ENCODE measurements at regions not wholly inside any gene's neighbourhood (a gene's known extent, or its start where the extent isn't known, plus 50 kb on each side); places are given as distances from the start of the nearest gene placed in this dataset.
"Not testable (repeated sequence)": the region's sequence is repeated elsewhere in the genome, so short reads cannot be mapped to it uniquely, and the experiment has no call there.

DNA sequence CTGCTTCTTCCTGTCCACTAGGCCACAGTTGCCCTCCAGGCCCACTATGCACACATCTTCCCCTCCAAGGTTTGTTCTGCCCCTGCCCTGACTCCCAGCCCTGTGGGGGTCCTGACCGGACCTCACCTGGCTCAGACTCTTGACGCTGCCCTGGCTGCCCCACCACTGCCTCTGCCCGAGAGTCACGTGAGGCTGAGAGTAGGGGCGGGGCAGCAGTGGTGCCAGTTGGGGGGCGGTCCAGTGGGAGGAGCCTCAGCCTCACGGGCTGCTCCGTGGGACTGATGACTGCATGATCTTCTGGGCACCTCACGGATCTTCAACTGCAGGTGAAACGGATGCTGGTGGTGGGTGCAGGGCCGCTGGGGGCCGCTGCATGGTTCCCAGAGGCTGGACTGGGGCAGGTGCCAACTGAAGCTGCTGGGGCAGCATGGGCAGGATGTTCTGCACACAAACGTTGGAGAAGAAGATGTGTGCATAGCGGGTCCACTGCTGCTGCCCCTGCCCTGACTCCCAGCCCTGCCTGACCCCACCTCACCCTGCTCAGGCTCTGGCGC is 77.6 kb downstream of the HHIPL2 start:
- not testable (repeated sequence) for DNase-seq (ENCODE audit: low spot score)

DNA sequence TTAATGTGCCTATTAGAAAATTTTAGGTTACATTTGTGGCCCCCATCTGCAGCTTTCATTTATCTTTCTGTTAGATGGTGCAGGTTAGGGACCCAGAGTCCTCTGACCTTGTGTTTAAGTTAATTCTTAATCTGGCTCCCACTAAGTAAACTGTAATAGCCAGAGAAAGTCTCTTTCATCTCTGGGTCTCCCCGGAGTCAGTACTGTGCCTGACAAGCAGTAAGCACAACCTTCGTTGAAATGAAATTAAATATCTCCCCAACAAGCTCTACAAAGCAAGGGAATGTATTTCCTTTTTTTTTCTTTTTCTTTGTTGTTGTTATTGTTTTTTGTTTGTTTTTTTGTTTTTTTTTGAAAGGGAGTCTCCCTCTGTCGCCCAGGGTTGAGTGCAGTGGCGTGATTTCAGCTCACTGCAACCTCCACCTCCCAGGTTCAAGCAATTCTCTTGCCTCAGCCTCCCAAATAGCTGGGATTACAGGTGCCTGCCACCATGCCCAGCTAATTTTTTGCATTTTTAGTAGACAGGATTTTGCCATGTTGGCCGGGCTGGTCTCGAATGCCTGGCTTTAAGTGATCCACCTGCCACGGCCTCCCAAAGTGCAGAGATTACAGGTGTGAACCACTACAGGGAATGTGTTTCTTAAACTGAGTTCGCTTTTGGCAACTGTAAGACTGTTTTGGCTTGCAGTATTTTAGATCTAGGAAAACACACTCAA is 81.6 kb downstream of the HHIPL2 start:
- no peak for DNase-seq (ENCODE audit: low spot score)

DNA sequence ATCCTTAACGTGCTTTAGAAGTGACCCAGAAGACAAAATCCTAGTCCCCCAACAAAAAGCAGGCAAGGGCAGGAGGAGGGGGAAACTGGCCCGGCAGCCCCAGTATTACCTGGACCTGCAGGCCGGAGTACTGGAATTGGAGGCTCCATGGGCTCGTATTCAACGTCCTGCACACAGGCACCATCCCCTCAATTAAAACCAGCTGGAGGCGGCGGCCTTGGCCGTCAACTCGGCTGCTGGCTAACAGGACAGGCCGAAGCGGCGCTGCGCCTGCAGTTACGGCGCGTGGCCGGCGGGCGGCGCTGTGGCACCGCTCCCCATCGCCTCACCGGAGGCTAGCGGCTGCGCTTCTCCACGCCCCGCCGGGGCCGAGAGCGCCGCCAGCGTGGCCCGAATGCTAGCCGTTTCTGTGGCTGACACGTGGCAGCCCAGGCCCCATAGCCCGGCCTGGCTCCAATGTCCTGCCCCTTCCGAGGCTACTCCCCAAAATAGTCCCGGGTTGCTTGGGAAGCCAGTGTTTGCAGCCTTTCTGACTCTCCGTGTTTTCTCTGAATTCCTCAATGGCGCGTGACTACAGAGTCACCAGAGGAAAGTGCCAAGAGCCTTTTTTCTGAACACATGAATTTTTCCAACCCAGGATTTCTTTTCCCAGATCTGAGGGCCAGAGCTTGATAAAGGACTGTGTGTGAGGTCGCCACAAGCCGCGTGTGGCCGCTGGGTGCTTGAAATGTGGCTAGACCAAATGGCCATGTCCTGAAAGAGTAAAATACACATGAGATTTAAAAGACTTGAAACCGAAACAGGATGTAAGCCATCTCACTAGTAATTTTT is 82.5 kb downstream of the HHIPL2 start:
- peak; percentile 97 for DNase-seq (ENCODE audit: low spot score)

DNA sequence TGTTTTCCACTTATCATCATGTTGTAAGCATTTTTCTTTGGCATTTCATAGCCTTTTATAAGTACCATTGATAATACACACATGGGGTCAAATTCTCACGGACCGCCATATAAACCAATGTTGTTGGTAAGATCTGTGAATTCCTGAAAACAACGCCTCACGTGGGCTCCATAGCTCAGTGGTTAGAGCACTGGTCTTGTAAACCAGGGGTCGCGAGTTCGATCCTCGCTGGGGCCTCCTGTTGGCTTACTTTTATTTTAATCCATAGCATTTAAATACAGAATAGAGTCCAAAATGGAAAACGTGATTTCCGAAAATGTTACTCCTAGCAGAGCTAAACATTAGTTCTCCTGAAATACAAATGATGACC is 83.1 kb downstream of the HHIPL2 start:
- peak; percentile 82 for DNase-seq (ENCODE audit: low spot score)

DNA sequence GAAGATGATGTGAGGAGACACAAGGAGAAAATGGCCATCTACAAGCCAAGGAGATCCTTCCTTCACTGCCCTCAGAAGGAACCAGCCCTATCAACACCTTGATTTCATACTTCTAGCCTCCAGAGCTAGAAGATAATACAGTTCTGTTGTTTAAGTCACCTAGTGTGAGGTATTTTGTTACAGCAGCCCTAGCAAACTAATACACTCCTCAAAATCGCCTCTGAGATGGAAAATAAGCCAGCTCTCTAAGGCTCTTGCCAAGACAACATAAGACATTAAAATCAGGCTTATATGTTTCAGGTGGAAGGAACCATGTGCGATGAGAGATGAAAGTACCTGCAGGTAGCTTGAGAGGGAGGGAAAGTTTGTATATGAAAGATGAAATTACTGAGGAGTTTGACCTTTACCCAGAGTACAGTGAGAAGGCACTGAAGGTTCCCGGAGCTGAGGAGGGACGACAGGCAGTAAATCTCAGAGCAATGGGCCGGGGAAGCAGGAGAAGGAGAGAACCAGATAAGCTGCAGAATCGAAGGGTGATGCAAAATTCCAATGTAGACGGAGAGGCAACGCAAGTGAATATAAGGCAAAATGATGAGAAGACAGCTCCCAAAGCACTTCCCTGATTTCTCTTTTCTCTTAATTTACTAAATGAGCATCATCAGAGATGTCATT is 84.7 kb downstream of the HHIPL2 start:
- no peak for DNase-seq (ENCODE audit: low spot score)

DNA sequence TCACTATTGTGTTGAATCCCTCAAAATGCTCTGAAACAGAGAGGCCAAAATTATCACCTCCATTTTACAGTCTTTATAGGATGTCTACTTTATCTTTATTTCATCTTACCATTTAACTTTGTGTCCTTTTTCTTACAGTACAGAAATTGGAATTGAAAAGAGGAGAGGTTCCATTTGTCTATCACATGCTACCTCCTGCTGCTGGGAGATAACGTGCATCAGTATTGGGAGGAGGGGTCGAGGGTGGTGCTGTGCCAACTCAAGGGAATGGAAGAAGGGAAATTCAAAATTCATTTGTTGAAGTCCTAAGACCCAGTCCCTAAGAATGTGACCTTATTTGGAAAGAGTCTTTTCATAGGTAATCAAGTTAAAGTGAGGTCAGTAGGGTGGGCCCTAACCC is 85.3 kb downstream of the HHIPL2 start:
- no peak for DNase-seq (ENCODE audit: low spot score)

DNA sequence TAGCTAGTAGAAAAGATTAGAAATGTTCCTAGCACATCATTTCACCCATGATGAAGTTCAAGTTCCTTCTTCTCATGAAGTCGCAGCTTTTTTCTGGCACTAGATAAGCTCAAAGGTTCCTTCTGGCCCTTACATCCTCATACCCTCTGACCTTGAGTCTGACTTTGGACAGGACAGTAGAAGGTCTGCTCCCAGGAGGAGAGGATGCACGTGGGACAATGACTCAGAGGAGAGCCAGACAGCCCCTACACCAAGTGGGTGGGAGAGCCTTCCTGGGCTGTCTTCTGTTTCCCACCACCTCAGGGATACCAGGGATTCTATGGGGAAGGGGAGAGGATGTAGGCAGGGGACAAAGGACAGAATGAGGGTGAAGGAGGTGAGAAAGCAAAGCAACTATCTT is 86.0 kb downstream of the HHIPL2 start:
- no peak for DNase-seq (ENCODE audit: low spot score)

DNA sequence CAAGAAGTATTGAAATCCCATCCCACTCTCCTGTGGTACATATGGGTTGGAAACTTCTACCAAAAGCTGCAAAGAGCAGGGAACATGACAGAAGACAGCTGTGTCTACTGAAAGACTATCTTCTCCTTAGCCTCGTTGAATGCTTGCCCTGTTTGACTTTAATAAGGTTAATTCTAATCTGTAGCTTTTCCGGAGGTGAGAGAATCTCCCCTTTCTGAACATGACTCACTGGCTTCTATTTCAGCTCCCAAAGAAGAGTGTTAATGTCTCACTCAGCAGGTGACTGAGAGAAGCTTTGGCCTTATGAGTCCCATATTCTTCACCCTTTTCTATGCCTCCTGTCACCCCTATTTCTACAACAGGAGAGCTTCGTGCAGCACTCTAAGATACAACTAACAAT is 88.3 kb downstream of the HHIPL2 start:
- DNase-seq (ENCODE audit: low spot score), result no peak

DNA sequence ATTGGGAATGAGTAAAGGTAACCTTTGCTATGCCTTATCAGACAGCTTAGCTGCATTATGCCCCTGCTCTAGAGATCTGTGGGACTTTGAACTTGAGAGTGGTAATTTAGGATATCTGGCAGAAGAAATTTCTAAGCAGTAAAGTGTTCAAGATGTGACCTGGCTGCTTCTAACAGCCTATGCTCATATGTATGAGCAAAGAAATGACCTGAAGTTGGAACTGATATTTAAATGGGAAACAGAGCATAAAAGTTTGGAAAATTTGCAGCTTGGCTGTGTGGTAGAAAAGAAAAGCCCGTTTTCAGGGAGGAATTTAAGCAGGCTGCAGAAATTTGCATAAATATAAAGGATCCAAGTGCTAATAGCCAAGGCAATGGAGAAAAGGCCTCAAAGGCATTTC is 90.4 kb downstream of the HHIPL2 start:
- DNase-seq (ENCODE audit: low spot score), result no peak

DNA sequence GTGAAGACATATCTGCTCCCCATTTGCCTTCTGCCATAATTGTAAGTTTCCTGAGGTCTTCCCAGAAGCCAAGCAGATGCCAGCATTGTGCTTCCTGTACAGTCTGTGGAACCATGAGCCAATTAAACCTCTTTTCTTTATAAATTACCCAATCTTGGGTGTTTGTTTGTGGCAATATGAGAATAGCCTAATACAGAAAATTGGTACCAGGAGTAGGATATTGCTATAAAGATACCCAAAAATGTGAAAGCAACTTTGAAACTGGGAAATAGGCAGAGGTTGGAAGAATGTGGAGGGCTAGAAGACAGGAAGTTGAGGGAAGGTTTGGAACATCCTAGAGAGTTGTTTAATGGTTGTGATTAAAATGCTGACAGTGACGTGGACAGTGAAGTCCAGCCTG is 90.8 kb downstream of the HHIPL2 start:
- no peak for DNase-seq (ENCODE audit: low spot score)

DNA sequence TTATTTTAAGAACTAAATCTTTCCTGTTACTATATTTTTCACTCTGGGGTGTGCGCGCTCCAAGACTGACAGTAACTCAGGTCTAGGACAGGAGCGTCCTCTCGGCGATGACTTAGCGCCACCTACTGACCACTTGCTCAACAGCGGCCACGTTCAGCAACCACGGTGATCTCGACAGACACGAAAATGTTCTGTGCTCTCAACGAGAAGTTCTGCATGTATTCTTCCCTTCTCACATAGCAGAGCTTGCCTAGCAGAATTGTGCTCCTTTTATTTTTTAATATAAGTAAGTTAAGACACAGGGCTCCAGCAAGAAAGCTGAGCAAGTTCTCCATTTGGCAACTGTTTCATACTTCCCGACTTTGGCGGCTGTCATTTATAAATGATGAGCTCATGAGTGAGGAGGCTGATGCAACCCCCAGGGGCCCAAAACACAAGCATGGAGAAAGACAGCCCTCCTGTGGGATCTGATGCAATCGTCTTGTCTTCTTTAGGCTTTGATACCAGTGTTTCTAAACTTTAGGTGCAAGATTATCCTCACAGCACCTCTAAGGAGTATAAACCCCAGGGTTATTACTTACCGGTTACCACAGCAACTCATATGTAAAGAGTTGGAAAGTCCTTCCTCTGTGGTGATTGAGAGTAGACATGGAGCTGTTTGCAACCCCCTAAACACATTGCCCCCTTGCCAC is 92.6 kb downstream of the HHIPL2 start:
- DNase-seq (ENCODE audit: low spot score), result peak; percentile 80

DNA sequence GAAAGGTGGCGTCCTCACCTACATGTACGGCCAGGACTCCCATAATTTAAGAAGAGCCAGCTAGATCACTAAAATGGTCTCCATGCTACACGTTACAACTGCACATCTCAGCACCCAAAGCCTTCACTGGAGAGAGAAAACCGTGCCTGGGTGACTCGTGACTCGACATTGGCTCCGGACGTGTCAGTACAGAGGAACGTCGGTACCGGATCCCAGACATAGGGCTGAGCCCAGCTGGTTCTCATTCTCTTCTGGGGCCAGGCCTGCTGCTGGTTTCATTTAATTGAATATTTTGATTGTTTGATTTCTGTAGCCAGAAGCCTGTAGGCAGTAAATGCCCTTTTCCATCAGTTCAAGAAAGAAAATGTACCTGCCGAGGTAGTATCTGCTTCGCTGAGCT is 93.1 kb downstream of the HHIPL2 start:
- DNase-seq (ENCODE audit: low spot score), result no peak

DNA sequence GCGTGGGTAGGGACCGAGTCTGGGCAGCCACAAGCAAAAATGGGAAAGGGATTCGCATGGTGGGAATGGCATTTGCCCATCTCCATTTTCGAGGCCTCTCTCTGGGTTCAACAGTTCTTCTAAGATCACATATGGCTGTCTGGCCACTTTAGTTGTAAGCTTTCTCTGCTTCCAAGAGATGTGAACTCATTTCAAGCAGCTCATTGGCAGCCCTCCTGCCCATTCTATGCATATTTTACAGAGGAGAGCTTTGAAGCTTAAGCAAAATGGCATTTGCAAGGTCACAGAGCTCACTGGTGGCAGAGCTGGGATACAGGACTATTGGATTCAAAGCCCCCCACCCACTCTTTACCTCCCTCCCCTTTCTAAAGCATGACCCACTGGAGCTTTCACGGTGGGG is 93.7 kb downstream of the HHIPL2 start:
- no peak for DNase-seq (ENCODE audit: low spot score)

DNA sequence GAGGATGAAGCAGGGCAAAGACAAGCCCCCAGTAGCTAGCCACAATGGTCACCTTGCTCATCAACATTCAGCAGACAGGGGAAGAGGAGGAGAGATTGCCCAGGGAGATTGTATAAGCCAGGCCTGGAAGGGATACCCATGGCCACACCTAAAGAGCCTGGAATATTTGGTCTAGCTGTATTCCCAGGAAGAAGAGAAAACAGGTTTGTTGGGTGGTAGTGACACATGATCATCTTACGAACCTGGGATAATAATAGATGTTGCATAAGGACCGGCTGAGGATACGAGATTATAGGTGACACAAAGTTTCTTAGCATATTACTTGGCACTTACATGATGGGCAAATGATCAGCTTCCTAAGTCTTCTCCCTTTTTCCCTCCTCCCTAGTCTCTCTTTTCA is 95.9 kb downstream of the HHIPL2 start:
- DNase-seq (ENCODE audit: low spot score), result no peak

DNA sequence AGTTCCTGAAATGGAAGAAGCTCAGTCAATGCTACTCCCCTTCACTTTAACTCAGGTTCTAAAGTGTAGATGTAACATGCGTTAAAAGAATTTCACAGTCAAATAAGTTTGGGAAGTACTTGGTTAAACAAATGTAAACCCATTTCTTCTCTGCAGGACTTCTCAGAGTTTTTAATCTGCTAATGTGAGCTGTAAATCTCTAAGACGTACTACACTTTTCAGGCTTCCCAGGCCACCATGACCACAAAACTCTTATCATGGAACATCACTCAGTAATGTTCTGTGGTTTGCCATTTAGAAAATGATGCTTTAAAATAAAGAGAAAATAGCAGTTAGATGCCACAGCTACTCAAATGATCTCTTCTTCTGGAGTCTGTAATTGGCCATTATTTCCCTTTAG is 104.3 kb downstream of the HHIPL2 start:
- no peak for DNase-seq (ENCODE audit: low spot score)

DNA sequence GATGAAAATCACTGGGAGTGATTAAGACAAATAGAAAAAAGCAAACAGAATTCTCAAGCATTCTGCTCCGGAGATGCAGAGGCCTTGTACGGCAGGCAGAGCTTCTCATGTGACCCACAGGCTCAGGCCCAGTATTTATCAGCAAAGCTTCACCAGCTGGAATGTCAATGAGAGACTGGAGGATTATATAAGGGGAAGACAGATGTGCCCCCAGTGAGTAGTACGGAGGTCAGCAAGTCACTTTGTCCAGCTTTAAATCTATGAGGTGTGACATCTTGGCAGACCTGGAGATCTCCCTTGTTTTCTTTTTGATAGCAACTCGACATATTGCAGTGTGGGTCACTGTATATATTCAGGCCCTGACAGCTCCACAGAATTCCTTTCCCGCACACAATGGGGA is 106.8 kb downstream of the HHIPL2 start:
- no peak for DNase-seq (ENCODE audit: low spot score)

DNA sequence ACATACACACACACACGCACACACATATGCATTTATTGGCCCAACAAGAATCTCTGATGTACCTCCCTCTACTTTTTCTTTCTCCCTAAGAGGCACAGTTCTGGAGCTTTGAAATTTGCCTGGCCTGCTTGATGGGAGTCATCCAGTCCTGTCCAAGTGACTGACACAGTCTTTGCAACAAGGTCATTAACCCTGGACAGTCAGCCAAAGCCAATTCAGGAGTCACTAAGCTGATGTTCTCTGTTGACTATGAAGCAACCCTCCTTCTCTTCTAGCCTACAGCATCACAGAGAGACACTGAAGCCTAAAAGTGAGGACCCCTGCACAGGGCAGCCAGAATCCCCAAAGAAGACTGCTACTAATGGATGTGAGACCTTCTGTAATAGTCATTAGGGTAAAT is 123.1 kb downstream of the HHIPL2 start:
- DNase-seq (ENCODE audit: low spot score), result no peak

DNA sequence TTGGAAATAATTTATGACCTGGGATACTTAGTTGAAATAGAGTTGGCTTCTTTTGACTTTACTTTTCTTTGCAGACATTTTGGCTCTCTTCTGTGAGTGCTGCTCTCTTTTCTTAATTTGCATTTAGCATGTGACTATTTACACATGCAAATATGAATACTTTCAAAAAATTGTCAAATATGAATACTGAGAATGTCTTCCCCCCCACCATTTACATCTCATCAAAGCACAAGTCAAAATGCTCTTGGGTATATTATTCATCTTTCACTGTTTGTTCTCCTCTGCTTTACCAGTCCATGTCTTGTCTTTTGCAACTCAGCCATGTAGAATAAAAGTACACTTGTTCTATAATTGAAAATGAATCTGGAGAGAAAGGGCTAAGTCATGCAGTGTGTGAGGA is 126.5 kb downstream of the HHIPL2 start:
- no peak for DNase-seq (ENCODE audit: low spot score)

DNA sequence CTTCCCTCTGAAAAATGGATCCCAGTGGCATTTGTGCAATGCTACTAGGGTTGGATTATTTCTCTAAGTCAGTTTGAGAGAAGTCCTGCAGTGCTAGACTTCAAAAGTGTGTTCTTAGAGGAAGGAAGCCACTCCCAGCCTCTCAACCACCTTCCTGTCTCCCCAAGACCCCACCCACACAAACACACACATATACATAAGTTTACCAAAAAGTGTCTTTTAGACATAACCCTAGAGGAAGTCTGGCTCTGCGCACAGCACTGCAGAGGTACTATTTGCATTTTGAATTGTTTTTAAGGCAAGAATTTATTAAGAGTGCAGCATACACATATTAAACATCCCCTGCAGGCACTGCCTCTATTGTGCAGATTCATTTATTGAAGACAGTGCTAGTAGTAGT is 127.3 kb downstream of the HHIPL2 start:
- no peak for DNase-seq (ENCODE audit: low spot score)

DNA sequence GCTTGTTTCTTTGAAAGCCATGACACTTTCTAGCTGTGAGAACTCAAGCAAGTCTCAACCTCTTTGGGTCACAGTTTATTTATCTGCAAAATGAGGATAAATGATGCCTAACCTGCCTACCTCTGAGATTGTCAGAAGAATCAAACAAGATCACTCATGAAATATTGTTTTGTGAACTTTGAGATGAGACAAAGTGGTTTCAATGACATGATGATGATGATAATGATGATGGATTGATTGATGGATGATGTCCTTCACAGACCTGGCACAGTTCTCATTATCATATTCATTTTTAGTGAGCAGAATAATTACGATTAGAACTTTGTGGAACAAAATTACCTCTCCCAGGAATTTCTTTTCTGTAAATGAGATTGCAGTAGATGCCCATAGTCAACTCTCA is 129.2 kb downstream of the HHIPL2 start:
- no peak for DNase-seq (ENCODE audit: low spot score)

DNA sequence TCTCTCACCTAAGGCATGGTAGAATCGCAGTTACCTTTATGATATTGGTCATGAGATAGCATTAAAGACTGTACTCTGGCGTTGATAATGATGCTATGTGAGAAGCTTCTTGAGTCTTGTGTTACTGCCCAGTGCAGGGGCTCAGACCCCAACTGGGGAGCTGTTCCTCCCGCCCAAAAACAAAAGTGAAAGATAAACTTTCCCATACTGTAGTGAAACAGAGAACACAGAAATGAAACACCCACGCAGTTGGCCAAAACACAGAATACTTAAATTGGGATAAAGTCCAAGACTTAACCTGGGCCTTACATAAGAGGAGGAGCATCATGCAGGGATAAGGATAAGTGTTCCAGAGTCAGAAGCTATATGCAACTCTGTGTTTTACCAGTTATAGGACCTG is 130.6 kb downstream of the HHIPL2 start:
- no peak for DNase-seq (ENCODE audit: low spot score)

Data from HT-29 (cell line).